H1 (cell line): ENCODE measurements at regions not wholly inside any gene's neighbourhood (a gene's known extent, or its start where the extent isn't known, plus 50 kb on each side); places are given as distances from the start of the nearest gene placed in this dataset.

Experiments
- ASH2L ChIP-seq: fragments of 200-600, 300-600 bp; sonication (generic); IDR thresholded peaks from one replicate; pipeline ENCODE4 v1.7.1; 2017; ENCODE audit warnings: low read length
- BACH1 ChIP-seq: IDR thresholded peaks from 2 replicates; pipeline ENCODE4 v1.6.1; 2012; ENCODE audit warnings: low read length, improper control_type of control experiment
- BRCA1 ChIP-seq: IDR thresholded peaks from 2 replicates; pipeline ENCODE4 v1.6.1; 2012; ENCODE audit warnings: low read depth, low read length, improper control_type of control experiment
- CBX5 ChIP-seq: fragments of 300-800, 300-1000 bp; sonication (generic); IDR thresholded peaks from 2 replicates; pipeline ENCODE4 v1.7.1; 2016; ENCODE audit warnings: antibody characterized with exemption, low read length, low read depth
- CEBPB ChIP-seq: IDR thresholded peaks from 2 replicates; pipeline ENCODE4 v1.6.1; 2012; ENCODE audit warnings: low read depth, low read length
- CHD2 ChIP-seq: IDR thresholded peaks from 2 replicates; pipeline ENCODE4 v1.6.1; 2012; ENCODE audit warnings: low read length, improper control_type of control experiment
- CTBP2 ChIP-seq: IDR thresholded peaks from 2 replicates; pipeline ENCODE4 v1.7.0; 2011; ENCODE audit warnings: borderline replicate concordance, mild to moderate bottlenecking, moderate library complexity, mixed read lengths, low read length; ENCODE audit not compliant: insufficient read depth, insufficient read length
- E2F6 ChIP-seq: IDR thresholded peaks from 2 replicates; pipeline ENCODE4 v1.6.1; 2012; ENCODE audit warnings: inconsistent platforms
- EGR1 ChIP-seq: IDR thresholded peaks from 2 replicates; pipeline ENCODE4 v1.6.1; 2011; ENCODE audit warnings: low read depth, low read length, borderline replicate concordance
- EZH2 ChIP-seq: fragments of 200-600 bp; sonication (generic); IDR thresholded peaks from 2 replicates; pipeline ENCODE4 v1.7.1; 2012; ENCODE audit warnings: low read depth, mild to moderate bottlenecking, moderate library complexity, low read length, inconsistent platforms; ENCODE audit not compliant: severe bottlenecking
- FOSL1 ChIP-seq: IDR thresholded peaks from 2 replicates; pipeline ENCODE4 v1.6.1; 2011; ENCODE audit warnings: mild to moderate bottlenecking, low read depth, low read length, moderate library complexity; ENCODE audit not compliant: insufficient read depth
- JUN ChIP-seq: IDR thresholded peaks from 2 replicates; pipeline ENCODE4 v1.6.1; 2011; ENCODE audit warnings: low read depth, mild to moderate bottlenecking, improper control_type of control experiment, low read length
- KDM1A ChIP-seq: fragments of 200-600, 300-600 bp; sonication (generic); IDR thresholded peaks from 2 replicates; pipeline ENCODE4 v1.7.1; 2016; ENCODE audit warnings: mild to moderate bottlenecking, low read length, borderline replicate concordance
- MAFK ChIP-seq: IDR thresholded peaks from 2 replicates; pipeline ENCODE4 v1.6.1; 2012; ENCODE audit warnings: low read depth, mild to moderate bottlenecking, improper control_type of control experiment, low read length
- MAX ChIP-seq: IDR thresholded peaks from 2 replicates; pipeline ENCODE4 v1.6.1; 2012; ENCODE audit warnings: inconsistent platforms
- POLR2AphosphoS5 ChIP-seq: IDR thresholded peaks from 2 replicates; pipeline ENCODE4 v1.6.1; 2011; ENCODE audit warnings: low read depth, low read length
- RNF2 ChIP-seq: fragments of 200-900, 300-1000 bp; sonication (generic); IDR thresholded peaks from 2 replicates; pipeline ENCODE4 v1.7.1; 2016; ENCODE audit warnings: borderline replicate concordance, low read depth, mild to moderate bottlenecking, antibody characterized with exemption, low read length; ENCODE audit not compliant: poor library complexity, severe bottlenecking; ENCODE audit errors: missing control alignments
- SAP30 ChIP-seq: fragments of 300-600 bp; sonication (generic); IDR thresholded peaks from 2 replicates; pipeline ENCODE4 v1.7.1; 2012; ENCODE audit warnings: low read length, moderate library complexity, mild to moderate bottlenecking, inconsistent platforms; ENCODE audit not compliant: insufficient read depth, insufficient replicate concordance
- SIRT6 ChIP-seq: IDR thresholded peaks from one replicate; pipeline ENCODE4 v1.7.1; 2012; ENCODE audit warnings: low read length, inconsistent platforms
- SIX5 ChIP-seq: IDR thresholded peaks from 2 replicates; pipeline ENCODE4 v1.6.1; 2011; ENCODE audit warnings: mild to moderate bottlenecking, low read depth, low read length
- SP2 ChIP-seq: IDR thresholded peaks from 2 replicates; pipeline ENCODE4 v1.6.1; 2012; ENCODE audit warnings: mild to moderate bottlenecking, low read length, inconsistent platforms
- SUZ12 ChIP-seq: fragments of 200-600 bp; sonication (generic); IDR thresholded peaks from 2 replicates; pipeline ENCODE4 v1.6.1; 2012; ENCODE audit warnings: mild to moderate bottlenecking, inconsistent platforms, low read length, moderate library complexity, mixed read lengths
- TAF1 ChIP-seq: IDR thresholded peaks from 2 replicates; pipeline ENCODE4 v1.6.1; 2011; ENCODE audit warnings: mild to moderate bottlenecking, low read depth, low read length
- TCF12 ChIP-seq: IDR thresholded peaks from 2 replicates; pipeline ENCODE4 v1.6.1; 2011; ENCODE audit warnings: low read depth, mild to moderate bottlenecking, low read length
- USF2 ChIP-seq: IDR thresholded peaks from 2 replicates; pipeline ENCODE4 v1.6.1; 2011; ENCODE audit warnings: low read length, improper control_type of control experiment

GRCh38 chr2:129191530-129191929 lies 787.9 kb upstream of the RAB6C start (continued):
- TF ChIP-seq MAFK (no peak), USF2 (peak; percentile 39), CBX5 (no peak), EGR1 (no peak), EZH2 (no peak), FOSL1 (no peak), TCF12 (0 out of 2 replicates have a peak, but pooled peaks have one; percentile 21), SIRT6 (no peak), E2F6 (peak; percentile 89), TAF1 (no peak), SP2 (no peak), BACH1 (no peak), CHD2 (peak; percentile 49; the same call in 1 of the 2 replicates), RNF2 (no peak), CEBPB (no peak), SIX5 (no peak), SUZ12 (no peak), BRCA1 (no peak), MAX (peak; percentile 90), POLR2AphosphoS5 (no peak), JUN (no peak), ASH2L (peak; percentile 59), KDM1A (no peak), CTBP2 (no peak), SAP30 (no peak)
